GM12878 (cell line): ENCODE measurements at regions not wholly inside any gene's neighbourhood (a gene's known extent, or its start where the extent isn't known, plus 50 kb on each side); places are given as distances from the start of the nearest gene placed in this dataset.

Experiments
- ATAC-seq: fragments of 200-7000 bp; cut with Tn5 transposase; 3 replicates; pipeline ENCODE4 v1.9.1; 2020; ENCODE audit warnings: mild to moderate bottlenecking, moderate library complexity
- BruUV-seq: library from RNA; stranded (reverse); fragments of 400-500 nt; replicated peaks from 2 replicates; lab custom pipeline; 2021; lab: Mats Ljungman, UMichigan
- CTCF ChIA-PET: fragments of 300-600 bp; sonication (Branson Sonifier 250); formaldehyde crosslinking; extraction: SDS; loops from one replicate; lab custom pipeline; 2021; ENCODE audit warnings: inconsistent platforms; lab: Yijun Ruan, JAX
- POLR2A ChIA-PET: fragments of 350-600 bp; formaldehyde crosslinking; extraction: SDS; loops from one replicate; lab custom pipeline; 2021; ENCODE audit warnings: inconsistent platforms; lab: Charles Lee
- RAD21 ChIA-PET: fragments of 300-600 bp; sonication (Branson Sonifier 250); formaldehyde crosslinking; loops from one replicate; lab custom pipeline; 2023; ENCODE audit warnings: antibody characterized with exemption; ENCODE audit not compliant: unreplicated experiment; lab: Charles Lee
- SMC1A ChIA-PET: fragments of 300-600 bp; sonication (Branson Sonifier 250); formaldehyde crosslinking; loops from one replicate; lab custom pipeline; 2023; ENCODE audit not compliant: unreplicated experiment, uncharacterized antibody; lab: Charles Lee
- DNase-seq: peaks from one replicate; pipeline ENCODE4 v3.0.0-alpha.2; 2011; ENCODE audit warnings: low read depth, low spot score
- FAIRE-seq: peaks from 3 replicates; lab custom pipeline; 2011; peaks lifted over from hg19 to GRCh38; lab: Jason Lieb, UNC
- H2AFZ ChIP-seq: 2 replicates; pipeline ENCODE4 v1.6.0; 2011; ENCODE audit warnings: low read depth, low read length, control low read depth; ENCODE audit not compliant: control insufficient read depth
- H3K27ac ChIP-seq: 2 replicates; pipeline ENCODE4 v1.5.1; 2011; ENCODE audit warnings: control low read depth; ENCODE audit not compliant: control insufficient read depth, insufficient read depth
- H3K27me3 ChIP-seq, 2 experiments: replicated peaks in 1 of 2; 2 replicates each; pipeline versions ENCODE4 v1.6.0 to v1.6.1; 2011; ENCODE audit warnings: low read length in 1 of 2; ENCODE audit not compliant: control insufficient read depth in 2 of 2, insufficient read depth in 2 of 2
- H3K36me3 ChIP-seq, 2 experiments: 2 replicates each; pipeline ENCODE4 v1.5.1; 2011; ENCODE audit warnings: low read length in 1 of 2; ENCODE audit not compliant: control insufficient read depth in 2 of 2, insufficient read depth in 2 of 2
- H3K4me1 ChIP-seq: 2 replicates; pipeline ENCODE4 v1.6.1; 2011; ENCODE audit warnings: mild to moderate bottlenecking, low read length, moderate library complexity, mixed read lengths; ENCODE audit not compliant: control insufficient read depth, insufficient read depth
- H3K4me2 ChIP-seq: 2 replicates; pipeline ENCODE4 v1.6.0; 2011; ENCODE audit warnings: control low read depth; ENCODE audit not compliant: control insufficient read depth, insufficient read depth
- H3K4me3 ChIP-seq: fragments of 200-600 bp; sonication (generic); 2 replicates; pipeline ENCODE4 v1.5.1; 2016
- H3K79me2 ChIP-seq: 2 replicates; pipeline ENCODE4 v1.6.0; 2011; ENCODE audit warnings: low read length; ENCODE audit not compliant: control insufficient read depth, insufficient read depth
- H3K9ac ChIP-seq: 2 replicates; pipeline ENCODE4 v1.8.0; 2011; ENCODE audit warnings: low read length, control low read depth, mixed read lengths; ENCODE audit not compliant: control insufficient read depth, insufficient read depth
- H3K9me3 ChIP-seq: replicated peaks from 3 replicates; pipeline ENCODE4 v1.5.1; 2011; ENCODE audit warnings: mild to moderate bottlenecking, low read length; ENCODE audit not compliant: control insufficient read depth, insufficient read depth
- H4K20me1 ChIP-seq: 2 replicates; pipeline ENCODE4 v1.6.0; 2011; ENCODE audit not compliant: control insufficient read depth, insufficient read depth
- EED ChIP-seq: sonication (generic); IDR thresholded peaks from 2 replicates; pipeline ENCODE4 v1.6.1; 2016; ENCODE audit warnings: antibody characterized with exemption, low read depth
- FOXM1 ChIP-seq: IDR thresholded peaks from 2 replicates; pipeline ENCODE4 v1.6.1; 2012; ENCODE audit warnings: low read depth, mild to moderate bottlenecking, inconsistent platforms, low read length, moderate library complexity
- POLR2A ChIP-seq: IDR thresholded peaks from 2 replicates; pipeline ENCODE4 v1.6.1; 2011; ENCODE audit warnings: low read depth, mild to moderate bottlenecking, low read length
- SIX5 ChIP-seq: IDR thresholded peaks from 2 replicates; pipeline ENCODE4 v1.6.1; 2011; ENCODE audit warnings: mild to moderate bottlenecking, low read depth, low read length, moderate library complexity; ENCODE audit not compliant: severe bottlenecking
- SMAD1 ChIP-seq: fragments of 450-650 bp; IDR thresholded peaks from 2 replicates; pipeline ENCODE4 v1.6.1; 2018; ENCODE audit warnings: mild to moderate bottlenecking, low read depth; ENCODE audit not compliant: partially characterized antibody
- WGBS: methylation state at CpG from one replicate; pipeline ENCODE4 v1.1.6; 2016; ENCODE audit warnings: low lambda C conversion rate; ENCODE audit not compliant: insufficient replicate concordance, insufficient coverage; ENCODE audit errors: missing lambda C conversion rate; 5-methylcytosine and 5-hydroxymethylcytosine counted together
- in situ Hi-C: fragments of 300-500 bp; cut with MboI; formaldehyde crosslinking; loops from 9 replicates; pipeline ENCODE4 v1.14.3; 2018; ENCODE audit warnings: mixed read lengths
- intact Hi-C: fragments of 100-400 bp; cut with micrococcal nuclease; formaldehyde crosslinking; loops from one replicate; pipeline ENCODE4 v1.14.2; 2022; ENCODE audit not compliant: unreplicated experiment
- TF ChIP-seq, protein P1 (sequence below): fragments of 450-650 bp; IDR thresholded peaks from 2 replicates; pipeline ENCODE4 v1.6.1; 2017; ENCODE audit warnings: borderline replicate concordance

DNA sequence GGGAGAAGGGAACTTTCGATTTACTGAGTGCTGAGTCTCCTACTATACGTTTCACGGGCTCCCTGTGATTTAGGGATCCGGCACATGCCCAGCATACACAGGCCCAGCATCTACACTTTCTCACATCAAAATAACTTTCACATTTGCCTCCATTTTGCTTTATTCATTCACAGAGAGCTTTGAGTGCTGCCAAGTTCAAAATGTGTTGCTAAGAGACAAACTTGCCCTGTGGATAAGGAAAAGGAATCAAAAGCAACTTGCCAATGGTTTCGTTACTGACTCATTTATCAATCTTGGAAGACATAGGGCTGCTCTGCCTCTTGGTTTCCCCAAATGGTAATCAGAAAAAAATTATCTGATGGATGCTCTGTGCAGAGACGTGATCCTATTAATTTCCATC, 86.3 kb upstream of the LRRN1 start:
- no peak for DNase-seq
- Histone ChIP-seq H4K20me1 (no peaks in the 10 kb centered on the region), H3K27me3 (no peaks in the 10 kb centered on the region), H3K9me3 (no peaks in the 10 kb centered on the region), H3K36me3 (no peaks in the 10 kb centered on the region), H3K4me1 (no peaks in the 10 kb centered on the region), H3K4me3 (no peak overlapping the region), H3K4me2 (no peak overlapping the region), H3K27ac (no peak overlapping the region), H3K79me2 (no peaks in the 10 kb centered on the region), H2AFZ (no peak overlapping the region), H3K9ac (no peak overlapping the region)
- no peak for TF ChIP-seq FOXM1
- no peak for TF ChIP-seq POLR2A
- no peak for TF ChIP-seq SMAD1
- TF ChIP-seq, protein P1, sequence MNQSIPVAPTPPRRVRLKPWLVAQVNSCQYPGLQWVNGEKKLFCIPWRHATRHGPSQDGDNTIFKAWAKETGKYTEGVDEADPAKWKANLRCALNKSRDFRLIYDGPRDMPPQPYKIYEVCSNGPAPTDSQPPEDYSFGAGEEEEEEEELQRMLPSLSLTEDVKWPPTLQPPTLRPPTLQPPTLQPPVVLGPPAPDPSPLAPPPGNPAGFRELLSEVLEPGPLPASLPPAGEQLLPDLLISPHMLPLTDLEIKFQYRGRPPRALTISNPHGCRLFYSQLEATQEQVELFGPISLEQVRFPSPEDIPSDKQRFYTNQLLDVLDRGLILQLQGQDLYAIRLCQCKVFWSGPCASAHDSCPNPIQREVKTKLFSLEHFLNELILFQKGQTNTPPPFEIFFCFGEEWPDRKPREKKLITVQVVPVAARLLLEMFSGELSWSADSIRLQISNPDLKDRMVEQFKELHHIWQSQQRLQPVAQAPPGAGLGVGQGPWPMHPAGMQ, result no peak
- TF ChIP-seq EED, result no peak
- ChIA-PET CTCF (no interaction called here), RAD21 (no interaction called here), SMC1A (no interaction called here), POLR2A (no interaction called here)
- no peak for ATAC-seq
- 20% methylated on average over 6 of the region's 6 CpGs for WGBS
- intact Hi-C loops (no loop called here), in situ Hi-C loops (no loop called here)
- no peak for FAIRE-seq
- no TSS peak for BruUV-seq

DNA sequence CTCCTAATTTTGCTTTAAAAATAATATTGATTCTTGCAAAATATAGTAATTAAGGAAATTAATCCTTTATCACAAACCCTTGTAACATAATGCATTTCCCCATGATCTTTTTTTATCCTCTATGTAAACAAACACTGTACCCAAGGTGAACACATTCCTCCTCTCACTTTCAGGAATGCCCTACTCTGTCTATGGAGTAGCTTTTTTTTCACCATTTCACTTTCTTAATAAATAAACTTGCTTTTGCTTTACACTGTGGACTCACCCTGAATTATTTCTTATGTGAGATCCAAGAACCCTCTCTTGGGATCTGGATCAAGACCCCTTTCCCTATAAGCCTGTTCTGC, 90.5 kb upstream of the LRRN1 start:
- POLR2A ChIA-PET, result no interaction called here
- in situ Hi-C loops (no loop called here), intact Hi-C loops (no loop called here)
- CTCF ChIA-PET, result no interaction called here
- Histone ChIP-seq H3K4me2 (no peak overlapping the region), H3K4me1 (no peaks in the 10 kb centered on the region), H3K27ac (no peak overlapping the region), H3K79me2 (no peaks in the 10 kb centered on the region), H3K36me3 (no peaks in the 10 kb centered on the region), H4K20me1 (no peaks in the 10 kb centered on the region), H3K9me3 (no peaks in the 10 kb centered on the region), H2AFZ (no peak overlapping the region), H3K27me3 (no peaks in the 10 kb centered on the region), H3K4me3 (no peak overlapping the region), H3K9ac (no peak overlapping the region)
- SMC1A ChIA-PET, result interaction anchor here (1.2 kb wide), 1 partner anchor 9 kb away, joined by 3 read pairs; no protein-coding TSS in a partner anchor
- DNase-seq (no peak), ATAC-seq (no peak), FAIRE-seq (no peak)
- no peak for TF ChIP-seq SIX5
- no TSS peak for BruUV-seq
- RAD21 ChIA-PET, result no interaction called here
